ENCODE measurements at regions not wholly inside any gene's neighbourhood (a gene's known extent, or its start where the extent isn't known, plus 50 kb on each side); places are given as distances from the start of the nearest gene placed in this dataset.

DNA sequence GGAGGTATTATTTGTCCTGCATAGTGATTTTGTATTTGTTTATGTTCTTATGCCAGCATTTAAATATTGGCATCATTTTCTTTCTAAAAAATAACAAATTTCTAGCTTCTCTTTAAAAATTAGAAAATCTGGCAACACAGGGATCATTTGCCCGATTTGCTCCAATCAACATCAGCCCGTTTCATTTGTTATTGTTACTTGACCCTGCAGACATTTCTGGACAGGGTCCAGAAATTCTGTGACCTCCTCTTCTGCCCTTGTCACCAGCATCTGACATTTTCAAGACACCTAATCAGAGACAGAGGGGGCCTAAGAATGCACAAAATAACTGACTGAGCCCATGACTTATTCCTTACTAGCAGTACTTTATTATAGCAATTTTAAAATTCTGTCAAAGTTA lies 253.3 kb downstream of the MREG start:
- 81% methylated on average over 2 of the region's 2 CpGs for WGBS
- Histone ChIP-seq H3K4me1 (ENCODE audit: control insufficient read depth in 4 of 4, insufficient read depth in 4 of 4, low read length in 3 of 4) (no peaks in the 10 kb centered on the region), H3K36me3 (ENCODE audit: control insufficient read depth in 4 of 4, insufficient read depth in 3 of 4, low read depth in 1 of 4, low read length in 3 of 4) (no peaks in the 10 kb centered on the region), H3K9me3 (ENCODE audit: control insufficient read depth in 4 of 4, low read length in 3 of 4) (no peaks in the 10 kb centered on the region), H3K9ac (ENCODE audit: low read depth in 1 of 2, low read length in 2 of 2) (no peak overlapping the region), H3K27ac (ENCODE audit: low read depth in 1 of 2, low read length in 2 of 2) (no peak overlapping the region), H3K4me3 (ENCODE audit: low read depth in 1 of 3, low read length in 3 of 3) (no peak overlapping the region), H3K27me3 (ENCODE audit: control insufficient read depth in 4 of 4, insufficient read depth in 4 of 4, low read length in 3 of 4) (no peaks in the 10 kb centered on the region)
- TF ChIP-seq RXRA (IDR thresholded peaks at IDR 0.05) (no peak), HNF4A (conservative IDR thresholded peaks at IDR 0.05) (no peak), NR2F2 (IDR thresholded peaks at IDR 0.05) (no peak), TAF1 (conservative IDR thresholded peaks at IDR 0.05) (no peak), EGR1 (IDR thresholded peaks at IDR 0.05; ENCODE audit: low read depth in 2 of 2) (no peak), FOXA1 (IDR thresholded peaks at IDR 0.05) (no peak), SP1 (IDR thresholded peaks at IDR 0.05) (no peak), JUND (IDR thresholded peaks at IDR 0.05) (no peak), HNF4G (IDR thresholded peaks at IDR 0.05) (no peak), YY1 (IDR thresholded peaks at IDR 0.05) (no peak)
- TF ChIP-seq, protein P1, sequence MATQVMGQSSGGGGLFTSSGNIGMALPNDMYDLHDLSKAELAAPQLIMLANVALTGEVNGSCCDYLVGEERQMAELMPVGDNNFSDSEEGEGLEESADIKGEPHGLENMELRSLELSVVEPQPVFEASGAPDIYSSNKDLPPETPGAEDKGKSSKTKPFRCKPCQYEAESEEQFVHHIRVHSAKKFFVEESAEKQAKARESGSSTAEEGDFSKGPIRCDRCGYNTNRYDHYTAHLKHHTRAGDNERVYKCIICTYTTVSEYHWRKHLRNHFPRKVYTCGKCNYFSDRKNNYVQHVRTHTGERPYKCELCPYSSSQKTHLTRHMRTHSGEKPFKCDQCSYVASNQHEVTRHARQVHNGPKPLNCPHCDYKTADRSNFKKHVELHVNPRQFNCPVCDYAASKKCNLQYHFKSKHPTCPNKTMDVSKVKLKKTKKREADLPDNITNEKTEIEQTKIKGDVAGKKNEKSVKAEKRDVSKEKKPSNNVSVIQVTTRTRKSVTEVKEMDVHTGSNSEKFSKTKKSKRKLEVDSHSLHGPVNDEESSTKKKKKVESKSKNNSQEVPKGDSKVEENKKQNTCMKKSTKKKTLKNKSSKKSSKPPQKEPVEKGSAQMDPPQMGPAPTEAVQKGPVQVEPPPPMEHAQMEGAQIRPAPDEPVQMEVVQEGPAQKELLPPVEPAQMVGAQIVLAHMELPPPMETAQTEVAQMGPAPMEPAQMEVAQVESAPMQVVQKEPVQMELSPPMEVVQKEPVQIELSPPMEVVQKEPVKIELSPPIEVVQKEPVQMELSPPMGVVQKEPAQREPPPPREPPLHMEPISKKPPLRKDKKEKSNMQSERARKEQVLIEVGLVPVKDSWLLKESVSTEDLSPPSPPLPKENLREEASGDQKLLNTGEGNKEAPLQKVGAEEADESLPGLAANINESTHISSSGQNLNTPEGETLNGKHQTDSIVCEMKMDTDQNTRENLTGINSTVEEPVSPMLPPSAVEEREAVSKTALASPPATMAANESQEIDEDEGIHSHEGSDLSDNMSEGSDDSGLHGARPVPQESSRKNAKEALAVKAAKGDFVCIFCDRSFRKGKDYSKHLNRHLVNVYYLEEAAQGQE (IDR thresholded peaks at IDR 0.05): no peak
- TF ChIP-seq, protein P2, sequence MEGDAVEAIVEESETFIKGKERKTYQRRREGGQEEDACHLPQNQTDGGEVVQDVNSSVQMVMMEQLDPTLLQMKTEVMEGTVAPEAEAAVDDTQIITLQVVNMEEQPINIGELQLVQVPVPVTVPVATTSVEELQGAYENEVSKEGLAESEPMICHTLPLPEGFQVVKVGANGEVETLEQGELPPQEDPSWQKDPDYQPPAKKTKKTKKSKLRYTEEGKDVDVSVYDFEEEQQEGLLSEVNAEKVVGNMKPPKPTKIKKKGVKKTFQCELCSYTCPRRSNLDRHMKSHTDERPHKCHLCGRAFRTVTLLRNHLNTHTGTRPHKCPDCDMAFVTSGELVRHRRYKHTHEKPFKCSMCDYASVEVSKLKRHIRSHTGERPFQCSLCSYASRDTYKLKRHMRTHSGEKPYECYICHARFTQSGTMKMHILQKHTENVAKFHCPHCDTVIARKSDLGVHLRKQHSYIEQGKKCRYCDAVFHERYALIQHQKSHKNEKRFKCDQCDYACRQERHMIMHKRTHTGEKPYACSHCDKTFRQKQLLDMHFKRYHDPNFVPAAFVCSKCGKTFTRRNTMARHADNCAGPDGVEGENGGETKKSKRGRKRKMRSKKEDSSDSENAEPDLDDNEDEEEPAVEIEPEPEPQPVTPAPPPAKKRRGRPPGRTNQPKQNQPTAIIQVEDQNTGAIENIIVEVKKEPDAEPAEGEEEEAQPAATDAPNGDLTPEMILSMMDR (IDR thresholded peaks at IDR 0.05; ENCODE audit: low read depth, low read length, missing input control): no peak
- TF ChIP-seq, protein P3, sequence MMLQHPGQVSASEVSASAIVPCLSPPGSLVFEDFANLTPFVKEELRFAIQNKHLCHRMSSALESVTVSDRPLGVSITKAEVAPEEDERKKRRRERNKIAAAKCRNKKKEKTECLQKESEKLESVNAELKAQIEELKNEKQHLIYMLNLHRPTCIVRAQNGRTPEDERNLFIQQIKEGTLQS (IDR thresholded peaks at IDR 0.05): no peak
- TF ChIP-seq, protein P4, sequence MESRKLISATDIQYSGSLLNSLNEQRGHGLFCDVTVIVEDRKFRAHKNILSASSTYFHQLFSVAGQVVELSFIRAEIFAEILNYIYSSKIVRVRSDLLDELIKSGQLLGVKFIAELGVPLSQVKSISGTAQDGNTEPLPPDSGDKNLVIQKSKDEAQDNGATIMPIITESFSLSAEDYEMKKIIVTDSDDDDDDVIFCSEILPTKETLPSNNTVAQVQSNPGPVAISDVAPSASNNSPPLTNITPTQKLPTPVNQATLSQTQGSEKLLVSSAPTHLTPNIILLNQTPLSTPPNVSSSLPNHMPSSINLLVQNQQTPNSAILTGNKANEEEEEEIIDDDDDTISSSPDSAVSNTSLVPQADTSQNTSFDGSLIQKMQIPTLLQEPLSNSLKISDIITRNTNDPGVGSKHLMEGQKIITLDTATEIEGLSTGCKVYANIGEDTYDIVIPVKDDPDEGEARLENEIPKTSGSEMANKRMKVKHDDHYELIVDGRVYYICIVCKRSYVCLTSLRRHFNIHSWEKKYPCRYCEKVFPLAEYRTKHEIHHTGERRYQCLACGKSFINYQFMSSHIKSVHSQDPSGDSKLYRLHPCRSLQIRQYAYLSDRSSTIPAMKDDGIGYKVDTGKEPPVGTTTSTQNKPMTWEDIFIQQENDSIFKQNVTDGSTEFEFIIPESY (IDR thresholded peaks at IDR 0.05): no peak
- TF ChIP-seq, protein P5, sequence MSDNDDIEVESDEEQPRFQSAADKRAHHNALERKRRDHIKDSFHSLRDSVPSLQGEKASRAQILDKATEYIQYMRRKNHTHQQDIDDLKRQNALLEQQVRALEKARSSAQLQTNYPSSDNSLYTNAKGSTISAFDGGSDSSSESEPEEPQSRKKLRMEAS (IDR thresholded peaks at IDR 0.05): no peak
- DNase-seq (ENCODE audit: low spot score): no peak

DNA sequence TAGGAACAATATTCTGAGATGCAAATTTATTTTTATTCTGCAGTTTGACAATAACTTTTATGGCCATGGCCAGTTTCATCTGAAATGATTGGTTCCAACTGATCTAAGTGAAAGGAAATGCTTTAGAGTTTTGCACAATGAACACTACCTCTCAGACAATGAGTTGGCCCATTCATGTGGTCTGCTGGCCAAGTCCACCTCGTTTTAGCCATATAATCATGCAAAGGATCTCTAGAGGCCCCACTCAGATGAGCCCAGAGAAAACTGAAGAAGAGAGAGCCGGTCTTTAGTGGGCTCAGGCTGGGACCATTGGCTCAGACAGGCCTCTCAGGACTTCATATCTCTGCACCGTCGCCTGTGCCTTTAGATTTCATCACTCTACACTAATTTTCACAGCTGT lies 254.7 kb downstream of the MREG start:
- TF ChIP-seq HNF4A (conservative IDR thresholded peaks at IDR 0.05) (no peak), EGR1 (IDR thresholded peaks at IDR 0.05; ENCODE audit: low read depth in 2 of 2) (no peak)
- TF ChIP-seq, protein P3 (IDR thresholded peaks at IDR 0.05): no peak
- Histone ChIP-seq H3K36me3 (ENCODE audit: control insufficient read depth in 4 of 4, insufficient read depth in 3 of 4, low read depth in 1 of 4, low read length in 3 of 4) (no peaks in the 10 kb centered on the region), H3K27ac (ENCODE audit: low read depth in 1 of 2, low read length in 2 of 2) (no peak overlapping the region), H3K9ac (ENCODE audit: low read depth in 1 of 2, low read length in 2 of 2) (no peak overlapping the region), H3K4me3 (ENCODE audit: low read depth in 1 of 3, low read length in 3 of 3) (no peak overlapping the region), H3K4me1 (ENCODE audit: control insufficient read depth in 4 of 4, insufficient read depth in 4 of 4, low read length in 3 of 4) (no peaks in the 10 kb centered on the region), H3K27me3 (ENCODE audit: control insufficient read depth in 4 of 4, insufficient read depth in 4 of 4, low read length in 3 of 4) (no peaks in the 10 kb centered on the region), H3K9me3 (ENCODE audit: control insufficient read depth in 4 of 4, low read length in 3 of 4) (no peaks in the 10 kb centered on the region)
- no peak for DNase-seq (ENCODE audit: low spot score)
- 87% methylated on average over 4 of the region's 4 CpGs for WGBS

Data from liver (tissue), 8 donors.